H1 (cell line): ENCODE measurements at regions not wholly inside any gene's neighbourhood (a gene's known extent, or its start where the extent isn't known, plus 50 kb on each side); places are given as distances from the start of the nearest gene placed in this dataset.

Source experiments
- BRCA1 ChIP-seq: IDR thresholded peaks from 2 replicates; pipeline ENCODE4 v1.6.1; 2012; ENCODE audit warnings: low read depth, low read length, improper control_type of control experiment
- CHD7 ChIP-seq: fragments of 300-600 bp; sonication (generic); IDR thresholded peaks from 2 replicates; pipeline ENCODE4 v1.7.1; 2012; ENCODE audit warnings: low read length, moderate library complexity, mild to moderate bottlenecking, inconsistent platforms; ENCODE audit not compliant: insufficient replicate concordance
- GTF2F1 ChIP-seq: IDR thresholded peaks from 2 replicates; pipeline ENCODE4 v1.6.1; 2012; ENCODE audit warnings: low read depth, low read length, improper control_type of control experiment, borderline replicate concordance
- HDAC2 ChIP-seq, 2 experiments: fragments of 300-600 bp in 1 of 2; sonication (generic) in 1 of 2; IDR thresholded peaks; 2 replicates each; pipeline ENCODE4 v1.6.1; 2011 to 2012; ENCODE audit warnings: low read depth in 2 of 2, low read length in 2 of 2, mild to moderate bottlenecking in 2 of 2, moderate library complexity in 2 of 2, borderline replicate concordance in 1 of 2, inconsistent platforms in 1 of 2
- KDM4A ChIP-seq: IDR thresholded peaks from one replicate; pipeline ENCODE4 v1.7.1; 2012; ENCODE audit warnings: low read depth, mild to moderate bottlenecking, moderate library complexity, low read length, inconsistent platforms; ENCODE audit not compliant: severe bottlenecking
- NRF1 ChIP-seq: IDR thresholded peaks from 2 replicates; pipeline ENCODE4 v1.6.1; 2011; ENCODE audit warnings: mild to moderate bottlenecking, low read depth, low read length, improper control_type of control experiment
- POU5F1 ChIP-seq: IDR thresholded peaks from 2 replicates; pipeline ENCODE4 v1.6.1; 2011; ENCODE audit warnings: low read depth, mild to moderate bottlenecking, low read length, moderate library complexity
- SIX5 ChIP-seq: IDR thresholded peaks from 2 replicates; pipeline ENCODE4 v1.6.1; 2011; ENCODE audit warnings: mild to moderate bottlenecking, low read depth, low read length
- TCF12 ChIP-seq: IDR thresholded peaks from 2 replicates; pipeline ENCODE4 v1.6.1; 2011; ENCODE audit warnings: low read depth, mild to moderate bottlenecking, low read length

DNA sequence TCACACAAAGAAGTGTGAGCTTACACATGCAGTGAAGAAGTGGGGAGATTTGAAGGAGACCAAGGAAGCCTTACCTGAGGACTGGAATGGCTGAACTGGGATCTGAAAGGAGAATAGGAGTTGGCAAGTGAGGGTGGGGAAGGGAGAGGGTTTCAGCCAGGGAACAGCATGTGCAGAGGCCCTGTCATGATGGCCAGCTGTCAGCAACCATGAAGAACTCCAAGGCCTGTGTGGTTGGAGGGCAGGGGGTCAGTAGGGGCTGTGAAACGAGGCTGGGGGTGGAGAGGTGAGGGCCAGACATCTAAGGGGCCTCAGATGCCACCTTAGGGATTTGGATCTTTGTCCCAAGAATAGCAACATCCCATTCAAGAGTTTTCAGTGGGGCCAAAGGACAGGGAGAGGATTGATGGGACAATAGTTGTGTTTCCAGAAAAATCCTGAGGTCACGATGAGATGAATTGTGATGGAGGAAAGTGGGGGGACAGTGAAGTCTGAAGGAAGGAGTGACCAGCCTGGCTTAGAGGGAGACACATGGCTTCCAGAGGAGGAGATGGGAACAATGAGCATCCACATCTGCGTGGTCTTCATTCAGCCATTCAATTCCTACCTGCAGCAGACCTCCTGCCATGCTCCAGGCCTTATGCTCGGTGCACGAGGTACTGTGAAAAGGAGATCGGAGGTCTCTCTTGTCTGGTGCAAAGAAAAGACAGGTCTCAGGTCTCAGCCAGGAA lies 187.6 kb downstream of the MATN1 start (continued):
- TF ChIP-seq CHD7 (no peak), GTF2F1 (no peak), NRF1 (no peak), BRCA1 (no peak), TCF12 (no peak), POU5F1 (no peak), HDAC2 (IDR thresholded peaks at IDR 0.05; ENCODE audit: borderline replicate concordance in 1 of 2, low read depth in 2 of 2, low read length in 2 of 2) (no peak), SIX5 (no peak), KDM4A (no peak)
